ENCODE measurements at regions not wholly inside any gene's neighbourhood (a gene's known extent, or its start where the extent isn't known, plus 50 kb on each side); places are given as distances from the start of the nearest gene placed in this dataset.
"Not testable (repeated sequence)": the region's sequence is repeated elsewhere in the genome, so short reads cannot be mapped to it uniquely, and the experiment has no call there.

DNA sequence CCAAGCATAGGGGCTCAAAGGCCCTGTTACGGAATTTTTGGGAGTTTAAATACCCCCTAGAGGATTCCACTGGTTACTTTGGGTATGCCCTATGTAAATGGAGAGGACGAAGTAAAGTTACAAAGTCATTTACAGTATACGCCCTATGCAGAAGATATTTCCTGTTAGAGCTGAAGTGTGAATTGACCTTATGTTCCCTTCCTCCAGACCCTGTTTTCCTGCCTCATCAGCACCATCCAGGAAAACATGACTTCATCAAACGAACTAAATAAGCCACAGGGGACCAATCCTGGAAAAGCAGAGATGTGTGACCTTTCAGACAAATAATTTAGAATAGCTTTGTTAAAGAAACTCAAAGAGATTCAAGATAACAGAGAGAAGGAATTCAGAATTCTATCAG lies 177.4 kb downstream of the SQOR start:
- DNase-seq: no peak

DNA sequence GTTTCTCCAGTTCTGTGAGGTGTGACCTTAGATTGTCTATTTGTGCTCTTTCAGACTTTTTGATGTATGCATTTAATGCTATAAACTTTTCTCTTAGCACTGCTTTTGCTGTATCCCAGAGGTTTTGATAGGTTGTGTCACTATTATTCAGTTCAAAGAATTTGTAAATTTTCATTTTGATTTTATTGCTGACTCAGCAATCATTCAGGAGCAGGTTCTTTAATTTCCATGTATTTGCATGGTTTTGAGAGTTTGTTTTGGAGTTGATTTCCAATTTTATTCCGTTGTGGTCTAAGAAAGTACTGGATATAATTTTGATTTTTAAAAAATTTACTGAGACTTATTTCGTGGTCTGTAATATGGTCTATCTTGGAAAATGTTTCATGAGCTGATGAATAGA lies 182.7 kb downstream of the SQOR start:
- not testable (repeated sequence) for DNase-seq

DNA sequence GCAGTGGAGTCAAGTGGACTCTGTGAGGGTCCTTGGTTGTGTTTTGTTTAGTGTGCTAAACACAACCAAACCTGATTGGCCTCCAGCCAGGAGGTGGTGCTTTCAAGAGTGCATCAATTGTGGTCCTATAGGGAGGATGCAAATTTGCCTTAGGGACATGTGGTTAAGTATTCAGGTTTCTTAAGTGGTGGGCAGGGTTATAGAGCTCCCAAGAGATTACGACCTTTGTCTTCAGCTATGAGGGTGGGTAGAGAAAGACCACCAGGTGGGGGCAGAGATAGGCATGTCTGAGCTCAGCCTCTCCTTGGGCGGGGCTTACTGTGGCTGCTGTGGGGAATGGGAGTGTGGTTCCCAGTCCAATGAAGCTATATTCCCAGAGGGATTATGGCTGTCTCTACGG lies 186.6 kb downstream of the SQOR start:
- no peak for DNase-seq

DNA sequence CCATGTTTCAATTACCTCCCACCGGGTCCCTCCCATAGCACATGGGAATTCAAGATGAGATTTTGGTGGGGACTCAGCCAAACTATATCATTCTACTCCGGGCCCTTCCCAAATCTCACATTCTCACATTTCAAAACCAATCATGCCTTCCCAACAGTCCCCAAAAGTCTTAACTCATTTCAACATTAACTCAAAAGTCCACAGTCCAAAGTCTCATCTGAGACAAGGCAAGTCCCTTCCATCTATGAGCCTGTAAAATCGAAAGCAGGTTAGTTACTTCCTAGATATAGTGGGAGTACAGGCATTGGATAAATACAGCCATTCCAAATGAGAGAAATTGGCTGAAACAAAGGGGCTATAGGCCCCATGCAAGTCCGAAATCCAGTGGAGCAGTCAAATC lies 188.1 kb downstream of the SQOR start:
- not testable (repeated sequence) for DNase-seq

DNA sequence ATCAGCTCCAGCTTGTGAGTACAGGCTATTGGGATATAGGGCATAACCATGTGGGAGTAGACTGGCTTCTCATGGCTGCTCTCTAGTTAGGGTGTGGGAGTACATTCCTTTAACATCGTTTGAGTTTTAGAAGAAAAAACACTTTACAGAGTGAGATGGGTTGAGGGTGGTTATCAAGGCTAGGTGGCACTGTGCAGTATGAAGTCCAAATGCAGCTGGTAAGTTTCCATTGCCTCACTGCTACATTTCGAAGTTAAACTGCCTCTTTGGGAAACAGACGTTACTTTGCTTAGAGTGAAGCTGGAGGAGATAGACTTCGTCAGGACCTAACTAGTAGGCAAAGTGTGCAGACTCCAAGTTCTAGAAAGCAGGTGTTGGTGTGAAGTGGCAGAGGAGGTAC lies 192.4 kb downstream of the SQOR start:
- no peak for DNase-seq

DNA sequence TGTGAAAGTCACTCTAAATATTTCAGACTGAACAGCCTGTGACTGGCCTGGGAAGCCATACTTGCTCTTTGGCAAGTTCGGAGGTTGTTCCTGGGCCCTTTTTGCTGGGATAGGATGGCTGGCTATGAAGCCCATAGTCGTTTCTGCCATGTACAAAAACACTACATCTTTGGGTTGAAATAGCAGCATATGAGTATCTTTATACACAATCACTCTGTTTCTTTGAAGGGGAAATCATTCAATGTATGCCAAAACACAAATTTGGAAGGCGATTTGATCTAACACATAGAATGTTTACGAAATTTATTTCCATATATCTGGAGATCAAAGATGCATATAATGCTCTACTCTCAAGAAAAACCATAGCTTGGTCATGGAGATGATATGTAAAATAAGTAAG lies 192.9 kb downstream of the SQOR start:
- no peak for DNase-seq

DNA sequence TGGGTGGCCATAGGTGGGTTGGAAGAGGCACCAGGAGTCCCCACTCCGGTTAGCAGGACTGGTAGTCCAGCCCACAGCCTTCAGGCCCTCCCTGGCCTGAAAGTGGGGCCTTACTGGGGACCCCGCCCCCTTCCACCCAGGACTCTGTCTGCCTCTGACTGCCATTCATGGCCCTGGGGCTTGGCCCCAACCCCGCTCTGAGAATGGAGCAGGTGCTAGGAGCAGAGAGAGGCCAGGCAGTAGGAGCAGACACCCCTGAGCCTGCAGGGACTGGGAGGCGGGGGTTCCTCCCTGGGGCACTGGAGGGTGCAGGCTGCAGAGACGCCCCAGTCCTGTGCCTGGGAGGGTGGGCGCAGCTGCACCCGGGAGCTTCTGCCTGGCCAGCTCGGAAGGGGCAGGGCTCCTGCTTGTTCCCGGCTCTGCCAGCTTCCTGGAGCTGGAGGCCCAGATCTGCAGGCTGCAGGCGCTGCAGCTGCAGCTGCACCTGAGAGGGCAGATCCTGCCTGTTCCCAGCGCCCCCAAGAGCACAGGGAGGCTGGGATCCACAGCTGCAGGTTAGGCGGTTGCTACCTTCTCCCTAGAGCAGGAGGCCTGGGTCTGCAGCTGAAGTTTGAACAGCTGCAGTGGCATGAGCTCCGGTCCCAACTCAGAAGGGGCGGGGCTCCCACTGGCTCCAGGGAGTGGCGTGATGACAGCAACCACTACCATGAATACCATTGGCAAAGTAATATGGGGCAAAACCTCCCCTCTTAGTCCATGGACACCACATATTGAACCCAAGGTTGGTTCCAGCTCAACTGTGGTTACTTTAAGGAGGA lies 194.7 kb downstream of the SQOR start:
- no peak for DNase-seq

DNA sequence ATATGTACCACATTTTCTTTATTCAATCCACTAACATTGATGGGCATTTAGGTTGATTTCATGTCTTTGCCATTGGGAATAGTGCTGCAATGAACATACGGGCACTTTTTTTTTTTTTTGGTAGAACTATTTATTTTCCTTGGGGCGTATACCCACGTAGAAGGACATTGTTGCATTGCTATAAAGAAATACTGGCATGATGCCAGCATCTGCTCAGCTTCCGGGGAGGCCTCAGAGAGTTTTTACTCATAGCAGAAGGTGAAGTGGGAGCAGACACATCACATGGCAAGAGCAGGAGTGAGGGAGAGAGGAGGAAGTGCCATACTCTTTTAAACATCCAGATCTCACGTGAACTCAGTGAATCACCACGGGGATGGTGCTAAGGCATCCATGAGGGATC lies 197.0 kb downstream of the SQOR start:
- DNase-seq: no peak

DNA sequence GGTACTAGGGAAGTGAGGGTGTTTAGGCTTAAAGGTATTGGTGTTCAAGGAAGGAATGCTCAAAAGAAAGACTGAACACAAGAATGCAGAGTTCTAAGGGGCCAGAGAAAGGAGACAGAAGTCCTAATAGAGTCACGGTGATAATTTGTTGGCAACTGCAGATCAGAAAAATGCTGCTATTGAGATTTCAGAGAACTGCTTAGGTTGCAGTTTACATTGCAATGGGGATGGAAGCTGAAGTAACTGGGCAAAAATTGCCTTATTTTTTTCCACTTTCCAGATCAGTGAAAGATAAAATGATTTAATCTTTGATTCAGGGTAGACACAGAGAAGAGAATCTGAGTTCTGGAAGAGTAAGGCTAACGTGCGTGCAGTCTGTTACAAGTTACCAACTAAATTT lies 199.8 kb downstream of the SQOR start:
- DNase-seq: no peak

DNA sequence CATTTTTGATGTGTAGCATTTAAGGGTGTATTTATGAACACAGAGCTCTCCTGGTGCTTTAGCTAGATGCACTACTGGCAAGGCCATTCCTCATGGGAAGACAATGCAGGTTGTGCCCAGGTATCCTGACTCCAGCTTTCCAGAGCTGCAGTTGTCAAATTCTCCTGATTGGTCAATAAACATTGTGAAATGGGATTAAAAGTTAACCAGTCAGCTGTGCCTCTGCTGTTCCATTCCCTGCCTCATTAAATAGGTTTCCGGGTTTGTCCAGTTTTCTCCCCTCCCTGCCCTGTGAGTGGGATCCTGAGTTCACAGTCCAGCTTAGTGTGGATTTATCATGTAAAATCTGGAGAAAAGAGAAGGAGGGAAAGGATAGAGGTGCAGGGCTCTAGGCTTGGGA lies 207.3 kb downstream of the SQOR start:
- DNase-seq: no peak

DNA sequence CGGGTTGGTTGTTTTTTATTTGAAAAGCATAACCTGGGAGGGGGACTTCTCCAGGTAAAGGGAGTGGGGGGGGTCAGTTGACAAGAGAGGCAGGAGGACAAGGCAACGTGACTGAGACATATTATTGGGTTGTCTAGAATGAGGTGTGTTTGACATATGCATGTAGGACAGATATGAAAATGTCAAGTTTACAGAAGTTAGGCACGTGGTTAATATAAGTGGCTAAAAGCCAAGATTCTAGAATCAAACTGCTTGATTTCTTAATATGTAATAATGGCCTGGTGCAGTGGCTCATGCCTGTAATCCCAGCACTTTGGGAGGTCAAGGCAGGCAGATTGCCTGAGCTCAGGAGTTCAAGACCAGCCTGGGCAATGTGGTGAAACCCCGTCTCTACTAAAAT lies 212.8 kb downstream of the SQOR start:
- no peak for DNase-seq

DNA sequence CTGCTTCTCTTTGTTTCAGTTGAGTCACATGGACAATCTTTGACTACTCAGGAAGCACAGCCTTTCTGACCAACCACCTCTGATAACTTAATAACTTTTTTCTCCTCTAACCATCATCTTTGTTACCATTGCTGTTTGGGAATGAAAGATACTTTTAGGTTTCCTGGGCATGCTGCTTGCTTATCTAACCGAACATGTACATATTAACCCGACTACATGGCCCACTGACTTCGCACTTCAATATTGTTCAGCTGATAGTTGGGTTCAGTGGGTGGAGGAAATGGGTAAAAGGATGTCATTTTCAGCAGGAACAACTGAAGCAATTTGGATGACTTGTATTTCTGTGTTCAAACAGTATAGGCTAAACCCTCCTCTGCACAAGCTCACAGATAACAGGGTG lies 214.3 kb downstream of the SQOR start:
- DNase-seq: no peak

DNA sequence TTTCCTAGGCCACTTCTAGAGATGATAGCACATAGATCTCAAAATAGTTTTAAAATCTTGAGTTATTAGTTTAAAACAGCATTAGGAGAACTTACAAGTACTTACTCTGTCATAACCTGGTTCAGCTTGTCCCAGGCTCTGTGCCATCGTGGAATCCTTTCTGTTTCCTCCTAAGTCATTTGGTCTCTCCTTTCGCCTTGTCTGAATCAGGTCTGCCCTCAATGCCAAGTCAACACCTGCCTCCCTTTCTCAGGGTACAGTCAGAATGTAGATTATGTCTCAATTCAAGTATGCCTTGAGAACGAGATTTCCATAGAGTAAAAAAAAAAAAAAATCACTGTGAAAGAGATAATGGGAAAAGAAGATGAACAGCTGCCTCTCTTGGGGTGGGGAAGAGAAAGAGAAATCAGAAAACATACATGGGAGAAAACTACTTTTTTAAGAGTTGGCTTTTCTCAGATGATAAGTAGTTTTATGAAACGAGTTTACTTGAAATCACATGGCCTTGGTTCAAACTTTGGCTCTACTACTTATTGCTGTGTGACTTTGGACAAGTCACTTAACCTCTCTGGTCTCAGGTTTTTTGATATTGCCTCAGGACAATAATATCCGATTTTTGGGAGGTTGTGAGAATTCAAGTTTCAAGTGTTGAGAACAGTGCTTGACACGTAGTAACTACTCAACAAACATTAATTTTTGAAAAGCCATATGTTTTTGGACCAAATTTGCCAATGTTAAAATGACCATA lies 219.8 kb downstream of the SQOR start:
- no peak for DNase-seq

DNA sequence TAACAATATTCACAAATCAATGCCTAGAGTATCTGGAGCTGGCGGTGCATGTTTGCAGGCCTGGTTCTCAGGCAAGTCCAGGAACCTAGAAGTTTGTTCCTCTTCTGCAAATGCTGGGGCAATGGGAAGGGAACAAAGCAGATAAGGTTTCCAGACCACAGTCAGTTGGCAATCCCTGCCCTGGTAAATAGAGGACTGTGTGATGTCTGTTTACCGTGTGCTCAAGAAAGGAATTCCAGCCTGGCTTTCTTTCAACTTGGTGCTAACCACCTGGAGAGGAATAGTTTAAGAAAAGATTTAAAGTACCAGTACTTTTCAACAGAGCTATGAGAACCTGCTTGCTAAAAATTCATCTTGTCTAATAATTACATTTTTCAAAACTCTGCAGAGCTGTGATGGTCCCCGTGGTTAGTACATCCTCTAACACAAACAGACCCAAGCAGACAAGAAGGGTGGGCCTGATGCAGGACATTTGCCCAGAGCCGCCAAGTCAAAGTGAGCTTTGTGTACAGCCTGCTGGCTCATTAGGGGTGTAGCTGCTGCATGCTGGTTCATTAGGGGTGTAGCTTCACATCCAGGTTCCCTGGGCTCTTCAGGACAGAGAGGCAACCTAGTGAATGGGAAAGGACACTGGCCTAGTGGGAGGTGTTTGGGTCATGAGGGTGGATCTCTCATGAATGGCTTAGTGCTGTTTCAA lies 220.5 kb downstream of the SQOR start:
- no peak for DNase-seq

DNA sequence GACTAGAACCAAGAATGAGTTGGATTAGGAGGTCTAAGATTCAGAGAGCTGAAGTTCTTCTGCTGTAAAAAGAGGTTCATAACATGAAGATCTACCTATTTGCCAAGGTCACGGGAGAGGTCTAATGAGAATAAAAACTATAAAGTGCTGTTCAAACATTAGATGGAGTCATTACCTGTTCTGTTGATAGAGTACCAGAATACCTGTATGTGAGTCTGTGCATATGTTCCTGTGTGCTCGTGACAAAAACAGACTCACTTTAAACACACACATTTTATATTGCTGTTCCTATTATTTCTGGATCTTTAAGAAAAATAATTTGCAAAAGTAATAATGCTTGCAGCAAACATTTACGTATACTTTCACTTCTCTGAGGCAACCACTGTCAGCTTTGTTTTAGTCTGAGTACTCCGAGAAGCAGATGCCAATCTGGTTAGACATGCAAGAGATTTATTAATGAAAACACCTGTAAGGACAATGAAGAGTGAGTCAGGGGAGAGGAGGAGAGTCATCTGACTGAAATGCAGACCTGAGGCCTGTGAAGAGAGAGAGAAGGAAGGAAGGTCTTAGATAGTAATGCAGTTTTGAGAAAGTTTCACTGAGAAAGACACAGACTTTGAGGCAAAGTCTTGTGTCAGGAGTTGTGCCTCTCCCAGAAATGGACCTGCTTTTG lies 221.2 kb downstream of the SQOR start:
- no peak for DNase-seq

DNA sequence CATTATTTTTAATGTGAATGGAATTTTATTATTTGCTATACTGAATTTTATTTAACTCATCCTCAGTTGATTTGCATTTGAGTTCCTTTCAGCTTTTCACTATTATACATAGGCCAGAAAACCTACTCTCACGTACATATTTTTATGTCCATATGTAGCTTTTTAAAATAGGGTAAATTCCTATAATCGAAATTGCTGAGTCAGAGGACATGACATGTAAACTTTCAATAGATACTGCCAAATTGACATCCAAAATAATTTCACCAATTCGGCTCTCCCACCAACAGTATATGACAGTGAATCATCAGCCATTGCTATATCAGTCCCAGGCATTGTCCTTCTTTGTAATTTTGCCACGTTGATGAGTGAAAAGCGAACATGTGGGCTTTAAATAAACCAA lies 222.5 kb downstream of the SQOR start:
- no peak for DNase-seq

DNA sequence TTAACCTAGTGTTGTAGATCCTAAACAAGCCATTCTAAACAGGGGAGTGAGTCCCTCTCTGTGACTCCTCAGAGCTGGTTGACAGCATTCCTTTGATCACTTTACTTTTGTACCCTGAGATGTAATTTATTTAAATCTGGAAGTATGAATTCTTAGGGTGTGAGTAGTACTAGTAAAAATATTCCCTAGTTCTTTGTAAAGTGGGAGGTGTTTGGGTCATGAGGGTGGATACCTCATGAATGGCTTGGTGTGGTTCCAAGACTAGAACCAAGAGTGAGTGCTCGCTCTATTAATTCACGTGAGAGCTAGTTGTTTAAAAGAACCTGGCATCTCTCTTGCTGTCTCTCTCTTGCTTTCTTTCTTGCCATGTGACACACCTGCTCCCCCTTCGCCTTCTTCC lies 223.7 kb downstream of the SQOR start:
- no peak for DNase-seq

DNA sequence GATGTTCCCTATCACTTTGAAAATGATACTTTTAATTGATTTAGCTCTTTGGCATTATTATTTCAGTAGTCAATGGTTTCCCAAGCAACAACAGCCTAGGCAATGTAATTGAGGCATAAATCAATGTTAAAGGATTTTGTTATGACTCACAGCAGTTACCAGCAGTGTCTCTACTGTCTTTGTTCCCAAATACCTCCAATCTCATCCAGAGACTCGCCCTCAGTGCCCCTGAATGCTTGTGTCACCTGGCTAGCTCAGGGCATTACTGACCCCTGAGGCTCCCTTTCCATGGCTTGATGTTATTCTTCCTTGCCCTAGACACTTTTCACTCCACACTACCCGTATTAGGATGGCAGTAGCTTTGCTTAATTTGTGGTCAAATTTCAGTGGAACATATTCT lies 227.2 kb downstream of the SQOR start:
- no peak for DNase-seq

DNA sequence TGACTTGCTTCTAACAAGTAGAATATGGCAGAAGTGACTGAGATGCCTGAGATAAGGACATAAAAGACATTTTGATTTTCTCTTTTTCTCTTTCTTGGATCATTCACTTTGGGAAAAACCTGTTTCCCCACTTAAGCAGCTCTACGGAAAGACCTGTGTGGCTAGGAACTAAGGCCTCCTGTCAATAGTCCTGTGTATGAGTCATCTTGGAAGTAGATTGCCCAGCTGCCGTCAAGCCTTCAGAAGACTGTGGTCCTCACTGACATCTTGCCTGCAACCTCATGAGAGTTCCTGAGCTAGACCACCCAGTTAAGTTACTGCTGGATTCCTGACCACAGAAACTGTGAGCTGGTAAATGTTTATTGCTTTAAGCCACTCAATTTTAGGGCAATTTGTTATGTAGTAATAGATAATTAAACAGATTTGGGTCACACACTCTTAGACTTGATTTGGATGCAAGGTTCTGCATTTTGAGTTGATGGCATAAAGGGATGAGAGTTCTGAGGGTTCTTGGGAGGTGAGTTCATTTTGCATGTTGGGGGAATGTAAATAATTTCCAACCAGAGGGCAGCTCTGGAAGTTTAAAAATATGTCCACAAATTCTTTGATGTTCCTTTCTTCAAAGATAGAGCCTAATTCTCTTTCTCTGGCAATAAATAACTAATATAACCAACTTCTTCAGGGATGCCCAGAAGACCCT lies 229.2 kb downstream of the SQOR start:
- no peak for DNase-seq

DNA sequence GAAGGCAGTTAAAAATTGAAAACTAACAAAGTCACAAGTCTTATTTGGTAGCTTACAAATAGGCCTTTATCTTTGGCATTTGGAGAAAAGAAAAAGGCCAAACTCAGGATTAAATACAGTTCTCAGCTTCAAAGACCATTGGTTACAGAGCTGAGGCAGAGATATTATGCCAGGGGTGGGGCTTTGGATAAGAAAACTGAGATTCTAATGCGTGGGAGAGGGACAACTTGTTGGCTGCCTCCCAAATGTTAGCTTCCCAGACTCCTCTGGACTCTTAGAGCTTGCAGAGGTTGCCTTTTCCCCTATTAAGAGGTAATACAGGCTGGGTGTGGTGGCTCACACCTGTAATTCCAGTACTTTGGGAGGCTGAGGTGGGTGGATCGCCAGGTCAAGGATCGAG lies 231.8 kb downstream of the SQOR start:
- DNase-seq: no peak

DNA sequence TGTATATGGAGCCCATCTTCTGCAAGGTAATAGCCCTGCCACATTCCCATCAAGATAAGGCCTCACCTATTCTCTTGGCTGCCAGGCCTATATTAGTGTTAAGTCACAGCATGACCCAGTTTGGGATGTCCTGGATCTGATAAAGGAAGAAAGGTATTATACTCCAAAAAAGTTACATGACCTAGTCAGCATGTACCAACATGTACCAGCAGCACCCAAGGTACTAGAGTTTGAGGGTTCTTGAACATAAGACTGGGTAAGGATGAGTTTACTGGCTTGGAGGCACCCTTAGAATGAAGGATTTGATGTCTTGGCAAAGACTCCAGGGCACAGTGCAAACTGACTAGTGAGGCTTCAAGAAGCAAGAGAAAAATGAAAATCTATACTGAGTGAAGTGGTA lies 232.5 kb downstream of the SQOR start:
- no peak for DNase-seq

DNA sequence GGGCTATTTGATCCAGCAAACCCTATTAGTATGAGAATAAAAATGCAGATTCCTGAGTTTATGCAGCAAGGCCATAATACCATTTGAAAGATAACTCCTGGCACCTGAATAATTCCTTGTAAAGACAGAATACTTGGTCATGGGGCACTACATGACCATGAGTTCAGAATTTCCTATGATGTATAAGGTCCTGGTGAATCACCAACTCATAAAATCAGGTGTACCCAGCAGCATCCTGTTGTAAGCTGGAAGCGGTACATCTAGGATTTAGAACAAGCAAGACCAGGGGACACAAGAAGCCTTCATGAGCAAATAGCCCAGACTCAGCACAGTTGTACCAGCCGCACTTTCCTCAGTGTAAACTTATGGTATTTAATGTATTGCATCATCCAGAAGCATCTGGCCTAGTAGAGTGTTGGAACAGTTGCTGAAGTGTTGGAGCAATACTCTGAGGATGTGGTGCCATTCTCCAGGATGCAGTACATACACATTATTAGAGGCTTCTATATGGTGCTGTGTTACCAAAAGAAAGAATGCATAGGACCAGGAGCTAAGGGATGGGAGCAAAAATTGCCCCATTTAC lies 233.4 kb downstream of the SQOR start:
- DNase-seq: no peak

Data from T1000 (cell line).